HG02759 (cell line): ENCODE measurements at regions not wholly inside any gene's neighbourhood (a gene's known extent, or its start where the extent isn't known, plus 50 kb on each side); places are given as distances from the start of the nearest gene placed in this dataset.
A peak's percentile ranks its signal among the peaks of the same experiment; 100 is the strongest.

ENCODE experiments used
- ATAC-seq: cut with Tn5 transposase; IDR thresholded peaks from one replicate; pipeline ENCODE4 v1.9.1; 2021; ENCODE audit warnings: mild to moderate bottlenecking, moderate library complexity; ENCODE audit not compliant: unreplicated experiment

GRCh38 chr7:12067156-12067831 is 143.8 kb upstream of the TMEM106B start:
- peak; percentile 81 for ATAC-seq

GRCh38 chr7:12069757-12070156 is 141.3 kb upstream of the TMEM106B start:
- no peak for ATAC-seq

GRCh38 chr7:12074889-12075288 is 136.2 kb upstream of the TMEM106B start:
- ATAC-seq, result no peak

GRCh38 chr7:12080006-12080405 is 131.1 kb upstream of the TMEM106B start:
- ATAC-seq, result no peak

- ATAC-seq, result no peak
Observed at GRCh38 chr7:12085516-12085915, 125.6 kb upstream of the TMEM106B start.

GRCh38 chr7:12089951-12090756 is 120.9 kb upstream of the TMEM106B start:
- ATAC-seq, result no peak

- no peak for ATAC-seq
Observed at GRCh38 chr7:12090757-12091221, 120.3 kb upstream of the TMEM106B start.

- no peak for ATAC-seq
Observed at GRCh38 chr7:12091231-12091630, 119.9 kb upstream of the TMEM106B start.

GRCh38 chr7:12092499-12093130 is 118.5 kb upstream of the TMEM106B start:
- ATAC-seq, result no peak

GRCh38 chr7:12093365-12093764 is 117.7 kb upstream of the TMEM106B start:
- ATAC-seq, result no peak

GRCh38 chr7:12094365-12094921 is 116.7 kb upstream of the TMEM106B start:
- no peak for ATAC-seq

- no peak for ATAC-seq
Observed at GRCh38 chr7:12102126-12102525, 109.0 kb upstream of the TMEM106B start.

GRCh38 chr7:12102527-12102926 is 108.6 kb upstream of the TMEM106B start:
- no peak for ATAC-seq

- ATAC-seq, result no peak
Observed at GRCh38 chr7:12103948-12104347, 107.1 kb upstream of the TMEM106B start.

- ATAC-seq, result no peak
Observed at GRCh38 chr7:12107381-12107780, 103.7 kb upstream of the TMEM106B start.

- ATAC-seq, result no peak
Observed at GRCh38 chr7:12107841-12108254, 103.2 kb upstream of the TMEM106B start.

- ATAC-seq, result no peak
Observed at GRCh38 chr7:12110425-12110824, 100.7 kb upstream of the TMEM106B start.

GRCh38 chr7:12111422-12112405 is 99.4 kb upstream of the TMEM106B start:
- ATAC-seq, result no peak

GRCh38 chr7:12117170-12117569 is 93.9 kb upstream of the TMEM106B start:
- no peak for ATAC-seq

- no peak for ATAC-seq
Observed at GRCh38 chr7:12119620-12120303, 91.3 kb upstream of the TMEM106B start.
